B cell (primary cell): ENCODE measurements at regions not wholly inside any gene's neighbourhood (a gene's known extent, or its start where the extent isn't known, plus 50 kb on each side); places are given as distances from the start of the nearest gene placed in this dataset.

Experiments used
- EZH2 ChIP-seq: IDR thresholded peaks from 2 replicates; pipeline ENCODE4 v1.6.1; 2012; ENCODE audit warnings: borderline replicate concordance, low read depth, mild to moderate bottlenecking, moderate library complexity, low read length; ENCODE audit not compliant: insufficient read depth, poor library complexity, severe bottlenecking
- TF ChIP-seq, protein P1 (sequence below): fragments of 200-600 bp; IDR thresholded peaks from one replicate; pipeline ENCODE4 v1.8.0; 2022; ENCODE audit warnings: antibody characterized with exemption, mild to moderate bottlenecking

DNA sequence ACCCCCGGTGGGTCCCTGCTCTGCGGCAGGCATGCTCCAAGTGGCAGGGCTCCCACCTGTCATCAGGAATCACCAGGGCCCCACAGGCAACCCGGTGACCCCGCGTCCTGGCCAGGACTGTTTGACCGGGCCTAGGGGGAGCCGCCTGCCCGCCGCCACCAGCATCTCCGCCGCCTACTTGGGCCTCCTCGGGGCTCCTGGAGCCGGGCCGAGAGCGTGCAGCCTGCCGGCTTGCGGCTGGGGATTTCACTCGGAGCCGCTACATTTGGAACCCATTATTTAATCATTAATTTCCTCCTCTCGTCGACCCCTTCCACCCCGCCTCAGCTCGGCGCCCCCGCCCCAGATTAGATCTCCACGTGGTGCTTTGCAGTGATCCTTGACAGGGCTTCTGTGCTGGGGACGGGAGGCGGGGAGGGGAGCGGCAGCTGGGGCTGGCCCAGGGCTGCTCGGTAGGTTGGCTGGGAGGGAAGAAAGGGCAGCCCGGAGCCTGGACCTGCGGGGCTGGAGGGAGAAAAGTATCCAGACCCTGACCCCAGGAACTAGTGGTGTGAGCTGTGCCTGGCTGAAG is 295.4 kb downstream of the CYP26B1 start:
- no peak for TF ChIP-seq EZH2
- TF ChIP-seq, protein P1, sequence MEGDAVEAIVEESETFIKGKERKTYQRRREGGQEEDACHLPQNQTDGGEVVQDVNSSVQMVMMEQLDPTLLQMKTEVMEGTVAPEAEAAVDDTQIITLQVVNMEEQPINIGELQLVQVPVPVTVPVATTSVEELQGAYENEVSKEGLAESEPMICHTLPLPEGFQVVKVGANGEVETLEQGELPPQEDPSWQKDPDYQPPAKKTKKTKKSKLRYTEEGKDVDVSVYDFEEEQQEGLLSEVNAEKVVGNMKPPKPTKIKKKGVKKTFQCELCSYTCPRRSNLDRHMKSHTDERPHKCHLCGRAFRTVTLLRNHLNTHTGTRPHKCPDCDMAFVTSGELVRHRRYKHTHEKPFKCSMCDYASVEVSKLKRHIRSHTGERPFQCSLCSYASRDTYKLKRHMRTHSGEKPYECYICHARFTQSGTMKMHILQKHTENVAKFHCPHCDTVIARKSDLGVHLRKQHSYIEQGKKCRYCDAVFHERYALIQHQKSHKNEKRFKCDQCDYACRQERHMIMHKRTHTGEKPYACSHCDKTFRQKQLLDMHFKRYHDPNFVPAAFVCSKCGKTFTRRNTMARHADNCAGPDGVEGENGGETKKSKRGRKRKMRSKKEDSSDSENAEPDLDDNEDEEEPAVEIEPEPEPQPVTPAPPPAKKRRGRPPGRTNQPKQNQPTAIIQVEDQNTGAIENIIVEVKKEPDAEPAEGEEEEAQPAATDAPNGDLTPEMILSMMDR, result no peak
